AG04449 (cell line): ENCODE measurements at regions not wholly inside any gene's neighbourhood (a gene's known extent, or its start where the extent isn't known, plus 50 kb on each side); places are given as distances from the start of the nearest gene placed in this dataset.

Experiments
- CTCF ChIA-PET: fragments of 350-600 bp; formaldehyde crosslinking; extraction: SDS; loops from one replicate; lab custom pipeline; 2021; ENCODE audit warnings: antibody characterized with exemption; lab: Yijun Ruan, JAX
- POLR2A ChIA-PET: fragments of 400-600, 350-600 bp; formaldehyde crosslinking; extraction: SDS; loops from one replicate; lab custom pipeline; 2020; ENCODE audit warnings: antibody characterized with exemption, inconsistent platforms; lab: Yijun Ruan, JAX
- DNase-seq: peaks from one replicate; pipeline ENCODE4 v3.0.0-alpha.2; 2010; ENCODE audit warnings: low read depth, low spot score
- H3K4me3 ChIP-seq: 2 replicates; pipeline ENCODE4 v1.5.1; 2011; ENCODE audit warnings: low read depth, mild to moderate bottlenecking, control low read depth, low read length
- TF ChIP-seq, protein P1 (sequence below): IDR thresholded peaks from one replicate; pipeline ENCODE4 v1.5.1; 2011; ENCODE audit warnings: mild to moderate bottlenecking, moderate library complexity, low read length, control low read depth, inconsistent platforms; ENCODE audit not compliant: insufficient read depth; ENCODE audit errors: missing control alignments

DNA sequence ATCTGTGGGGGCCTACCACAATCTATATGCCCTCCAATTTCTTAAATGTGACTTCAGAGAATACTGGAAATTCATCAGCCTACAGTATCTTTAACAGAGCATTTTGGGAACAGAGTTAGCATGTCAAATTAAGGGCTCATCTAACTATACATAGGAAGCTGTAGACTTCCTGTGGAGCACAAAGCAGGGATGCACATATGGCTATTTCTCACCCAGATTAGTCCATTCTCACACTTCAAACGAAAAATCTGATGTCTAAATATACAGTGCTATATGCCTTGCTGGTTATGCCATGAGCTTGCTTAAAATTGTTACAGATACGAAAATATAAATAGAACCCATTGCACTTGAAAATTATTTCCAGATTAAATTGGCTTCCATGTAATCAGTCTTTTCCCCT, 1922.8 kb downstream of the MRPL39 start:
- DNase-seq = no peak
- TF ChIP-seq, protein P1, sequence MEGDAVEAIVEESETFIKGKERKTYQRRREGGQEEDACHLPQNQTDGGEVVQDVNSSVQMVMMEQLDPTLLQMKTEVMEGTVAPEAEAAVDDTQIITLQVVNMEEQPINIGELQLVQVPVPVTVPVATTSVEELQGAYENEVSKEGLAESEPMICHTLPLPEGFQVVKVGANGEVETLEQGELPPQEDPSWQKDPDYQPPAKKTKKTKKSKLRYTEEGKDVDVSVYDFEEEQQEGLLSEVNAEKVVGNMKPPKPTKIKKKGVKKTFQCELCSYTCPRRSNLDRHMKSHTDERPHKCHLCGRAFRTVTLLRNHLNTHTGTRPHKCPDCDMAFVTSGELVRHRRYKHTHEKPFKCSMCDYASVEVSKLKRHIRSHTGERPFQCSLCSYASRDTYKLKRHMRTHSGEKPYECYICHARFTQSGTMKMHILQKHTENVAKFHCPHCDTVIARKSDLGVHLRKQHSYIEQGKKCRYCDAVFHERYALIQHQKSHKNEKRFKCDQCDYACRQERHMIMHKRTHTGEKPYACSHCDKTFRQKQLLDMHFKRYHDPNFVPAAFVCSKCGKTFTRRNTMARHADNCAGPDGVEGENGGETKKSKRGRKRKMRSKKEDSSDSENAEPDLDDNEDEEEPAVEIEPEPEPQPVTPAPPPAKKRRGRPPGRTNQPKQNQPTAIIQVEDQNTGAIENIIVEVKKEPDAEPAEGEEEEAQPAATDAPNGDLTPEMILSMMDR = no peak
- ChIA-PET POLR2A (no interaction called here), CTCF (no interaction called here)
- H3K4me3 ChIP-seq = no peak overlapping the region

GRCh38 chr21:23664193-23664694, 1943.0 kb downstream of the MRPL39 start:
- ChIA-PET CTCF (no interaction called here), POLR2A (no interaction called here)
- TF ChIP-seq, protein P1 = no peak
- no peak overlapping the region for H3K4me3 ChIP-seq
- no peak for DNase-seq

- ChIA-PET CTCF (no interaction called here), POLR2A (no interaction called here)
- no peak for DNase-seq
- TF ChIP-seq, protein P1 = no peak
- H3K4me3 ChIP-seq = no peak overlapping the region
These were observed 1946.7 kb downstream of the MRPL39 start for GRCh38 chr21:23660560-23660959.

GRCh38 chr21:23644768-23645167, 1962.5 kb downstream of the MRPL39 start:
- CTCF ChIA-PET = no interaction called here
- TF ChIP-seq, protein P1 = no peak
- POLR2A ChIA-PET = no interaction called here
- DNase-seq = no peak
- no peak overlapping the region for H3K4me3 ChIP-seq

GRCh38 chr21:23639721-23640120, 1967.6 kb downstream of the MRPL39 start:
- DNase-seq = no peak
- no peak overlapping the region for H3K4me3 ChIP-seq
- TF ChIP-seq, protein P1 = no peak
- CTCF ChIA-PET = no interaction called here
- POLR2A ChIA-PET = no interaction called here

DNA sequence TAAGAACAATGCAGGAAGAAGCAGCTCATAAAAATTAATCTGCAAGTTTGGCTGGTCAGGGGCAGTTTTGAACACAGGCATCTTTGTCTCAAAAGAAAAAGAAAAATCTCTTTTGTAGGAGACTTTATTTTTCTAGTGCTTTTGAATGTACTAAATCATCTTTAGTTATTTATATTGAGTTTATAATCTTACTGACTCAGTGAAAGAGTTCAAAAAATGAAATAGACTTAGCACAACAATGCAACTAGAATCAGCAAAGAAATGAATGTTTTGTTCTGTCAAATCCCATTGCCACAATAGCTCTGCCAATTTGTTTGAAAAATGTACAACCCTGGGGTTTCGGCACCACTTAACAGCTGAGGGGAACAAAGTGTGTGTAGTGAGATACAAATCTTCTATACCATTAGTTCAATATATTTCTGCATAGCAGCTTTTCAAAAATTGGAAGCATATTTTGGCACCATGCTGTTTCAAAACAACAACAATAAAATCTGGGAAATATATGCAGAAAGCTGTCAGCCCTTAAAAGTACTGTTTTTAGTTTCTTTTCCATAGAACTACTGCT, 1969.1 kb downstream of the MRPL39 start:
- ChIA-PET POLR2A (no interaction called here), CTCF (no interaction called here)
- TF ChIP-seq, protein P1 = no peak
- H3K4me3 ChIP-seq = no peak overlapping the region
- DNase-seq = no peak
